Caki2 (cell line): ENCODE measurements at regions not wholly inside any gene's neighbourhood (a gene's known extent, or its start where the extent isn't known, plus 50 kb on each side); places are given as distances from the start of the nearest gene placed in this dataset.

Experiments
- DNase-seq: peaks from one replicate; pipeline ENCODE4 v3.0.0-alpha.2; 2015; ENCODE audit warnings: low read depth
- in situ Hi-C: cut with HindIII; loops from 2 replicates; pipeline ENCODE4 v1.10.0; 2016; ENCODE audit warnings: low sequenced_read_pairs, low pct_unique_long_range_greater_than_20kb, mixed read lengths

DNA sequence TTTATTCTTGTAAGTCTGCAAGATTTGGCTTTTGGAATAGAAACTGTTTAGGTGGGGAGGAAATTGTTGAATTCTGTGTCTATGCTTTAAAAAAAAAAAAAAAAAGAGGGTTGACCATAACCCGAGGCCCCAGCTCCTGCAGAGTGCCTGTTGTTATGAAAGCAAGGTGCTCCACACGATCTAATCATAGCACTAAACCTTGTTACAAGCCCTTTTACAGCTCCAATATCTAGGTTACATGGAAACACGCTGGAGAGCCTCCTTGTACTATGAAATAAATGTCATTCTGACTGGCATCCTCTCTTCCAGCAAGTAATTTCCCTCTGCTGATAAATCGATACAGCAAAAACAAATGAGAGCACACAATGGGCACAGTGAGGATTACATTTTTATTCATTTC, 303.1 kb upstream of the SOX5 start:
- in situ Hi-C loops: no loop called here
- DNase-seq: no peak

DNA sequence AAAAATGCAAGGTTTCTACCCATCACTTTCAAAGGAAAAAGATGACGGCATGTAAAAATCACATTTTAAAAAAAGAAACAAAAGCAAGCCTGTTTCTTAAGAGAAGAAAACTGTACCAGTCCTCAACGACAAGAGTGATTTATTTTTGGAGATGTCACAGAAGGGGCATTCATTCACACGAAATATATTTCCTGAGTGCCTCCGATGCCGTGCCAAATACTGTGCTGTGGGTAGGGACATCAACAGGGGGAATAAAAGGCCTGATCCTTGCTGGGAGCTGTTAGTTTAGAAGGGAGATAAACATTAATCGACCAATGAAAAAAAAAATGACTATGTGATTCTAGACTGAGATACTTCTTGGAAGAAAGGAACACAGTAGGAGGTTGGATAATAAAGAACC, 297.5 kb upstream of the SOX5 start:
- in situ Hi-C loops: no loop called here
- DNase-seq: no peak

DNA sequence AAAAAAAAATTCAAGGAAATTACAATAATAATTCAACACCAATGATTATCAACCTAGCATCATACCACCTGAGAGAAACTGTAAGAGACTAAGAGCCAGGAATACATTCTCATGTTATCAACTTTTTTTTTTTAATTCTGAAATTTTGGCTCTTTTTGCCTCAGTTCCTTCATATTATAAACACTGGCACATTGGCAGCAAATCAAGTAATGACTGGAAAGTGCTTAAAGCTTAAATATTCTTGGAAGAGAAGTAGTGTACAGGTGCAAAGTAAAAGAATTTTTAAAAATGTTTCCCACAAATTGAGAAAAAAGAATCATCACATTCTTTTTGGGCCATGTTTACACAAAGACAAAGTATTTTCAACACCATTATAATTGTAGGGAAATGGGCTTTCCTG, 296.9 kb upstream of the SOX5 start:
- in situ Hi-C loops: no loop called here

DNA sequence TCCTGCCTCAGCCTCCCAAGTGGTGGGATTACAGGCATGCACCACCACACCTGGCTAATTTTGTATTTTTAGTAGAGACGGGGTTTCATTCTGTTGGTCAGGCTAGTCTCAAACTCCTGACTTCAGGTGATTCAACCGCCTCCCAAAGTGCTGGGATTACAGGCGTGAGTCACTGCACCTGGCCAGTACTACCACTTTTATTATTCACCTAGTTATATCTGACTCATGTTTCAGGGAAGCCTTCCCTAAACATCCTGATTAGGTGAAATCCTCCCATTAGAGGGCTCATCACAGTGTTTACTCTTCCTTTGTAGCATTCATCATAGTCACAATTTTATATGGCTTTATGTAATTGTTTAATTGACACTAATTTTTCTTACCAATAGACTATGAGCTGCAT, 295.3 kb upstream of the SOX5 start:
- DNase-seq: no peak
- in situ Hi-C loops: no loop called here

More for the DNA sequence above, 296.9 kb upstream of the SOX5 start:
- no peak for DNase-seq

DNA sequence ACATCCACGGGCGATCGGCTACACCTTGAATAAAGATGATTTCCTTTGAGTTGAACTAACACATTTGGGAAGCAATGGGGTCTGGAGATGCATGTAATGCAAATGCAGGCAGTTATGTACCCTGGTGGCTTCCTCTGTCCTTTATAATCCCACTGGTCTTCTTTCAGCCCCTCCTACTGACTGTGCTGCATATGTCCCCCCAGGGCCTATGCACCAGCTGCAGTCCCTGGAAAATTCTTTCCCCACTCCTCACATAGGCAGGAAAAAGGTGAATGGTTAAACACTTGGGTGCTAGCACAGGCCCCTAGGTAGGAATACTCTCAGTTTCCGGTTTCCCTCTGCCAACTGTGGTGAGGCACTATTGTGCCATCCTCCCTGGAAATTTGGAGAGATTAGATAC, 294.8 kb upstream of the SOX5 start:
- in situ Hi-C loops: no loop called here
- no peak for DNase-seq

DNA sequence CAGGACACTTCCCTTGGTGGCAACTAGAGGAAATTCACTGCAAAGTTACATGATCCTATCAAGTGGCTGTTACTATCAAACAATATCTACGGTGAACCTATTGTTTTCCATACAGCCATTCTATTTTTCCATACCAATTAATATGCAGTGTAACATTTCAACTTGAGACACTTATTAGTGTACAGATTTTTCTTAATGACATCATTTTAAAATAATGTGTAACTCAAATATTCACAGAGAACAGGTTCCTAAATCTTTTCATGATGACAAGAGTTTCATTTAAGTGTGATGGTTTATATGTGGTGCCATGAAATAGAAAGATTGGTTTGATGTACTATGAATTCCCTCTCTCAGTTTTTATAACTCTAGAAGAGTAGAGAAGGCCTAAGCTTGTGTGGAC, 291.2 kb upstream of the SOX5 start:
- no peak for DNase-seq
- in situ Hi-C loops: no loop called here

DNA sequence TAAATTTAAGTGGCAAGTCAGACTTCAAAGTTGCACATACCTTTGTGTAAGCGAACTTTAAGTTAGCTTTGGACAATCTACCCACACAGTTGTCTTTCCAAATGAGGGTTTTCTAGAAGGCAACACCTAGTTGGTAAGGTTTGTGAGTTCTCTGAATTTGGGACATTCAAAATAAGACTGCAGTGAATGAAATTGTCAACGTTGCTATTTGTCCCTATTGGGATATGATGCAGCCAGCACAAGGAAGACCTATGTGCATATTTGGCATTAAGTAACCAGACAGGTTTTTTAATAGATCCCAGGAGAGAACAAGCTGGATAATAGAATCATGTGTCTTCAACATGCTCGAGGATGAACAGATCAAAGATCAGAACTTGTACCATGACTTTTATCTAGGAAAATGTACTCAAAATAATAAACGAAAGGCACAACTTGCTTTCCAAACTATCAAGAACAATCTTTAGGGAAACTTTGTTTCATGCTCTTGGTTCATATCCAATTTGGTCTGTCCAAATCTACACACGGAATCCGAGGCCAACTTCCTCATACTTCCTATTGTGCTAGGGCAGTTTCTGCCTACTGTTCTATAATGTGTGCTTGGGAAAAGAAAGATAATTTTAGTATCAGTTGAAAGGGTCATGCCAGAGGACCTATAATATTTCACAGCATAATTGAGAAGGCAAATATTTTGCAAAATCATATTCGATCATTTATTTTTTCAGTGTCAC, 284.2 kb upstream of the SOX5 start:
- DNase-seq: no peak
- in situ Hi-C loops: no loop called here

DNA sequence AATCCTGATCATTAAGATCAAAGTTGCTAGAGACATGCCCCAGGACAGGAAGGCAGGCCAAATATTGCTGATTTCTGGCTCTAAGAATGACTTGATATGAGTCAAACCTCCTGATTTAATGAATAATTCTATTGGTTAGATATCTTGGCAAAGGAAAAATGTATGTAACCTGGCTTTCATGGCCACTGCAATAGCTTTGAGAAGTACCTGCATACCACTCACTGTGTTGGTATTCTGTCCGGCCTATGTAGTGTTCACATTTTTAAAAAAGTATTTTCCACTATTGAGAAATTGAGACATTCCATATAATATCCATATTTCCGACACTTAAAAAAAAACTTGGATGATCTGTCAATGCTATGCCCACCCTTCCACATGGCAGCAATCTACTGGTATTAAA, 283.1 kb upstream of the SOX5 start:
- in situ Hi-C loops: no loop called here
- no peak for DNase-seq

DNA sequence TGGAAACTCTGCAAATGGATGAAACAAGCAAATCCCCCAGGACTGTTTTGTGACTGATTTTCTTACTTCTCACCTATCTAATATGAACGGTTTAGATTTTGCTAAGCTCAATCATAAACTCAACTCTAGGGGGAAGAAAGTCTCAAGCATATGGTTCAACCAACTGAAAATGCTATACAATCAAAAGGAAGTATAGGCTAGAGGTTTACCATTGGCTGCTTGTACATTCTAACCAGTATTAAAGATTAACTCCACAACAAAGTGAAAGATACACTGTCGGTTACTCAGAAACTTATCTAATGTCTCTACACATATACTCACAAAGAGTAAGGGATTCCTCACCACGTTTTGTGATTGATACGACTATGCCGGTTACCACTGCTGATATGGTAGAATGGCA, 281.8 kb upstream of the SOX5 start:
- no peak for DNase-seq
- in situ Hi-C loops: no loop called here

DNA sequence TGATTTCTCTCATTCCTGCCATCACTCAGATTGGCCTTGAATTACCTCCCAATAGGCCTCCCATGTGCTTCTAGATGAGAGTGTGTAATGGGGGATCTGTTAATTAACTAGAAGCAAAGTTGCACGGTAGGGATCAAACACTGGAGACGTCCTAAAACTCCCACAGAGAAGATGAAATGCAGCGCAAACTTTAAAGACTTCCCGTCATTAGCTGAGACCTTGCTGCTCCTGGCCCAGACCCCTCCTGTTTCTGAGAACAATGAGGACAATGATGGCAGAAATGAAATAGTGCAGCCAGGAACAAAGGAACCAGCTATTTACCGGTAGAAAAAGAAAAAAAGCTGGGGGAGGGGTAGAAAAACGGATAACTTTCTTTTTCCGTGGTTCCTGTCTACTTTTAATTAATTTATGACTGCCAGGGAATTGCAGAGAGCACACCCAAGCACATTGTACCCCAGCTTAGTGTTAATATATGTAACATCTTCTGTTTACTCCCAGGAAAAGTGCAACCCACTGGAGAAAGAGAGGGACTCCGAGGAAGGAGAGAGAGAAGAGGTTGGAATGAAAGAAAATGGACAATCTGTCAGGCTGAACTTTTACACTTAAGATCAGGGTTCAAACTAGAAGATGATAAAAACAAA, 280.7 kb upstream of the SOX5 start:
- no peak for DNase-seq
- in situ Hi-C loops: no loop called here

DNA sequence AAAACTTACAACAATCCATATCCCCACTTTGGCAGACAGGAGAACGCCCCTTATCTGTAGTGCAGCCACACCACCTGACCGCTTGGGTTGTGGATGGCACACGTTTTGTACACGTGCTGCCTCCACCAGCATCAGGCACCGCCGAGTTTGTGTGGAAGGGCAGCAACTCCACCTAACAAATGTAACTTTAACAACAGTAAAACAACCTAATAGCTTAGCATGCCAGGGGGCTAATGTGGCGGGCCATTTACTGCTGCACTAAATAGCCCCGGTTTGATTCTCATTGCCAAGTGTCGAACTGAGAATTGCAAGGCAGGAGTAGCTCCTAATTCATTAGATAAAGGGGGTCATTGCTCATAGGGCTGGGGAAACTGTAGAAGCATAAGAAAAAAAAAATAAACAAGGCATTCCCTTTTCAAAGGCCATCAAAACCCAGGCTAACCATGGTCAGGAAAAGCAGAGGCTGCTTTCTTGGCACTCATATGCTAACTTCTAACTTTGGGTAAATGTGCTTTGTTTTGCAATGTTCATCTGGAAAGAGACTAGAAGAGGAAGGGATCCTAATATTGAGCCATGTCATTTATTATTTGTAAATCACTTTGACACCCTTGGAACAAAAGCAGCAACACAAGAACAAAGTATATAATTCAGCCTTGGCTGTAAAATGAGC, 279.7 kb upstream of the SOX5 start:
- DNase-seq: no peak
- in situ Hi-C loops: no loop called here

DNA sequence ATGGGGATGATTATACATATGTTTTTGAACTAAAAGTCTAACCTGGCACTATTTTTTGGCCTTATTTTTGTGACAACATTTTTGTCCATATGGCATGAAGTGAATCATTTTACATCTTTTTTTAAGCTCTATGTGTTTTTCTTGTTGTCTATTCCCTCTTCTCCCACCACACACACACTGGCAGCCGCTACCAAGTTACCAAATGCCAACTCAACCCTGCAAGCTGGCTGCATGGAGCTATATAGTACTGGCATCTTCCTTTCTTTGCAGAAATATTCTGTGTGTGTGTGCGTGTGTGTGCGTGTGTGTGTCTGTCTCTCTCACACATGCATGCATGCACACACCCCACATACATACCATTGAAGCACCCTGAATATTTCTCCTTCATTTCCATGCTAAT, 278.9 kb upstream of the SOX5 start:
- in situ Hi-C loops: no loop called here
- no peak for DNase-seq

DNA sequence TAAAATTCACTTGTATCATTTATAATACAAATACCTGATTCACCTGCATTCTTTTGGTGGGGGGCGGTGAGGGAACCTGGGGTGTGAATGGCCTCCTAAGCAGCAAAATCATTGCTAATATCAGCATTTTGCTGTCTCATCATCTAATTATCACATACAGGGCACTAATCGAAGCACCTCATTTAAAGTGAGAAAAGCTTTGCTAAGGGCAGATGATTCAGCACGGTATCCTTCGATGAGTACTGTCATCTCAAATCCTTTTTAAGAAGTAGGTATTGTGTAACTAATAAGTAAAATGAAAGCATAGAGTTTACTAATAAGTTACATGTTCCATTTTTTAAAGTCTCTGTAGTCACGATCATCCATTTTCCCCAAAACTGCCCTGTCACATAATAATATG, 278.1 kb upstream of the SOX5 start:
- in situ Hi-C loops: no loop called here
- no peak for DNase-seq

DNA sequence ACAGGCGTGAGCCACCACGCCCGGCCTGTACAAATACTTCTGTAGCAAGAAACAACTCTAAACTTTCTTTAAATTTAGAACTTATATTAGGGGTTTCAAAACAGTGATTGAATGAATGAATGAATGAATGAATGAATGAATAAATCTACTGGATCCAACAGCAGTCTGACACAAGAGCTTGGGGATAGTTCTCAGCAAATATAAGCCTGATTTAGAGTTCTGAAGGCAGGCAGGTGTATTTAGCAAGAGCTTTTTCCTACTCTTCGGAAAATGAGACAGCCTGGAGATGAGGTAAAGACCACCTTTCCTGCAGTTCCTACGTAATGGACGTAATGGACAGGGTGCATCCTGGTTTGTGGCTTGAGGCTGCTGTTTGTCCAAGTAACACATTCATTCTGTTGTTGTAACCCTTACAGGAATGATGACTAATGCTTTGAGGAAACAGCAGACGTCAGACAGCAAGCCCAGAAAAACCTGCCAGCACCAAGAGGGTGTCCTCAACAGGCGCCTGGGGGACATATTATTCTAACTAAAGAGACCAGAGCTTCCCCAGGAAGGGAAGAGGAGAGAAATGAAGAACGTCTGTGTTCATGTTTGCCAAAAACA, 277.4 kb upstream of the SOX5 start:
- DNase-seq: peak; percentile 54
- in situ Hi-C loops: no loop called here

DNA sequence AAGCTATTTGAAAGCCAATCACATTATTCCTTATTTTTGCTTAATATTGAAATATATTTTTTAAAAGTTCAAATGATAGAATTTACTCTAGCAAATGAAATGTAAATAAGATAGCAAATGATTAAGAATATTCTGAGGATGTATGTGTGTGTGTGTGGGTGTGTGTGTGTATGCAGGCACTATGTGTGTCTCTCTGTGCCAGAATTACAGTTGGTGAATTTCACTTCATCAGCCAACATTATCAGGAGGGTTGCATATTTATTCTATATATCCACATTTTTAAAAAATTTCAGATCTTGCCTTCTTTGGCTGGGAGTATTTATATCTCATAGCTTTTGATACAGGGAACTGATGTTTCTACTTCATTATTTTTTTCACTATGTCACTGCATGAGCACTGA, 274.9 kb upstream of the SOX5 start:
- in situ Hi-C loops: no loop called here
- no peak for DNase-seq

DNA sequence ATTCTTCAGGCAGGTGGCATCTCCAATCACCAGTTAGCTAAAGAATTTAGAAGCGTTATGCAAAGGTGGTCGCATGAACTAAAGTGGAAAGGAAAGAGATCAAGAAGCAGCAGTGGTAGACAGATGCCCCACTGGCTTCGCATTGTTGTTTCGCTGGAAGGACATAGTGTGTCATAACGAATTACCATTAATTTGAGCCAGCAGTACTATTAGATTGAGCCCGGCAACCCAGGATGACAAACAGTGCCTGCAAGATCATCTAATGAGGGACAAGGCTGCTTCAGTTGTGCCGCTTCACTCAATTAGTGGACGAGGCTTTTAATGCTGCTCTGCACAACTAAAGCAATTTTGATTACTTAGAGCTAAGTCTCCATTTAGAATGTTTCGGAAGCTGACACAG, 274.5 kb upstream of the SOX5 start:
- DNase-seq: no peak
- in situ Hi-C loops: no loop called here

DNA sequence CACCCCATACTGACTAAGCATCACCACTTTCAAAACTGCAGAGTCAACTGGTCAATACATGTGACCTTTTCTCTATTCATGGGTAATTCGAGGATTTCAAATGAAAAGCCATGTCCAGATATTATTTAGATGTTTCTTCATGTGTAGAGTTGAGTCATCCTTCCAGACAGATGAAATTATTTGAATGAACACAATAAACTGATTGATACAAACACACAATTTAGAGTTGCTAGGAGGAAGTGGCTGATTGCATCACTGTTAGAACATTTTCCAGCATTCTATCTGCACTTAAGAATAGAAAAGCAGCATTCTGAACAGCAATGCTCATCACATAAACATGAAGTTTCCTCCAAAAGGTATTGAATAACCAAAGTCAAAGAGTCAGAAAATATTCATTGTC, 273.5 kb upstream of the SOX5 start:
- DNase-seq: no peak
- in situ Hi-C loops: no loop called here

DNA sequence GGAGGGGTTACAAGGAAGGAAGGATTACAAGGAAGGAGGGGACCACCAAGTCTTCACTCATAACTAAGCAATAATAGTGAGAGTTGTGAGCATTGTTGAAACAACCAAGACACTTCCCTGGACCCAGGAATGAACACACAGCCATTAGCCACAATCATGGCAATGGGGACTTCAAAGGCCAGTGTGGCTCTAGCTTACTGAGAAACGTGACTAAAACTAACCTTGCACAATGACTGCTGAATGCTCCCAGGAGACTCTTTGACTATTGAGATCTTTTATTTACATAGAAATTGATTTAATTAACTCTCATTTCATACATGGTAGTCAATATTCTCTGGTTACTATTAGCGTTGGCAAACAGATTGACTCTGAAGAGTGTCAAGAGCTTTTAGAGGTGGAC, 263.0 kb upstream of the SOX5 start:
- in situ Hi-C loops: no loop called here

DNA sequence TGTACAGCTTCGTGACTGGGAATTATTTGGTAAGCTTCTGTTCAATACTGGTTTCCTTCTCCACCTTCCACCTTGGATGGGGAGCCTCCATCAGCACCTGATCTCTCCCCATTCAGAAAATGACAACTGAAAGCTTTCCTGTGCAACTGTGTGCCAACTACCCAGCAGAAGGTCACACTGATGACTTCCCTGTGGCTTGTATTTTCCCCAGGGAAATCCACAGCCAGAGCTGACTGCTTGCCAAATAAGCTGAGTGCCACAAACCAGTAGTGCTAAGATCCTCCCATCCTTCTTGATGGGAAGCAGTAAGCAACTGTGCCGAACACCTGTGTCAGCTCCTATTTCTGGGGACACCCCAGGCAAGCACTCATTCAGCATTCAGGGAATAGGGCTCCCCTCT, 257.2 kb upstream of the SOX5 start:
- in situ Hi-C loops: no loop called here
- DNase-seq: no peak

More for the DNA sequence above, 263.0 kb upstream of the SOX5 start:
- DNase-seq: no peak
